ENCODE measurements at regions not wholly inside any gene's neighbourhood (a gene's known extent, or its start where the extent isn't known, plus 50 kb on each side); places are given as distances from the start of the nearest gene placed in this dataset.

DNA sequence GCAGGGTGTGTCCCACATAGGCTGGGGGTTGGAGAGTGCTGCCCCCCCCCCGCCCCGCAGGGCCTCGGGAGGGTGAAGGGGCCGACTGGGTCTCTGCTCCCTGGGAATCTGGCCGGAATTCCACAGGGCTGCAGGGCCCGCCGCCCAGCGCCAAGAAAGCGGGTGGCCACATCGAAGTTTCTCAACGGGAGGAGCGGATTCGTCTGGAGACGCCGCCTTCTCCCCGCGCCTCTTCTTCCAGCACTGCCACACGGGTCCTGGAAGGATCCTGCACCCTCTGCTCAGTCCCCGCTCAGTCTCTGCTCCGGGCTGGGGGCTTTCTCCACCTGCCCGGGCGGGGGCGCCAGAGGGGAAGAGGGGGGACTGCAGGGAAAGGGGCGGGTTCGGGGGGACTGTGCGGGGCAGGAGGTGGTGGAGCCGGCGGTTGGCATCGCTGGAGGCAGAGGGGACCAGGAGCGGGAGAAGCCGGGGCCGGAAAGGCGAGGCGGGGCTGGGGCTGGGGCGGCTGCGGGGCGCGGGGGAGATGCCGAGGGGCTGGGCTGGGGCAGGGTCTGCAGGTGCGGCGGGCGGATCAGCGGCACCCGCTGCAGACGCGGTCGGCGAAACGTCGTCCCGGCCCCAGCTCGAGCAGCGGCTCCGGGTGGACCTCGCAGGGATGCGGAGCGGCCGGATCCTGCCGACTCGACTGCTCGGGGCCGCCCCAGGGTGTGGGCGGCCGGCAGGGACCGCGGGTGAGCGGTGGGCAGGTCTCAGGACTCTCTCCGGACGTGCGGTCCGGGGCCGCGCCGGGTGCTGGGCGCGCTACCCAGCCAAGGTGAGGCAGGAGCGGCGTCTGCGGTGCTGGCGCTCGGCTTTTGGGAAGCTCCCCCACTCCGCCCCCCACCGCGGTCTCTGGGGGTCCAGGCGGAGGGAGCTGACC is 811.4 kb upstream of the TMEM132C start:
- TF ChIP-seq, protein P1, sequence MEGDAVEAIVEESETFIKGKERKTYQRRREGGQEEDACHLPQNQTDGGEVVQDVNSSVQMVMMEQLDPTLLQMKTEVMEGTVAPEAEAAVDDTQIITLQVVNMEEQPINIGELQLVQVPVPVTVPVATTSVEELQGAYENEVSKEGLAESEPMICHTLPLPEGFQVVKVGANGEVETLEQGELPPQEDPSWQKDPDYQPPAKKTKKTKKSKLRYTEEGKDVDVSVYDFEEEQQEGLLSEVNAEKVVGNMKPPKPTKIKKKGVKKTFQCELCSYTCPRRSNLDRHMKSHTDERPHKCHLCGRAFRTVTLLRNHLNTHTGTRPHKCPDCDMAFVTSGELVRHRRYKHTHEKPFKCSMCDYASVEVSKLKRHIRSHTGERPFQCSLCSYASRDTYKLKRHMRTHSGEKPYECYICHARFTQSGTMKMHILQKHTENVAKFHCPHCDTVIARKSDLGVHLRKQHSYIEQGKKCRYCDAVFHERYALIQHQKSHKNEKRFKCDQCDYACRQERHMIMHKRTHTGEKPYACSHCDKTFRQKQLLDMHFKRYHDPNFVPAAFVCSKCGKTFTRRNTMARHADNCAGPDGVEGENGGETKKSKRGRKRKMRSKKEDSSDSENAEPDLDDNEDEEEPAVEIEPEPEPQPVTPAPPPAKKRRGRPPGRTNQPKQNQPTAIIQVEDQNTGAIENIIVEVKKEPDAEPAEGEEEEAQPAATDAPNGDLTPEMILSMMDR (IDR thresholded peaks at IDR 0.05), result no peak
- no peak for TF ChIP-seq EZH2 (IDR thresholded peaks at IDR 0.05; ENCODE audit: borderline replicate concordance, insufficient read depth, low read depth, low read length, poor library complexity, severe bottlenecking)

All from B cell (primary cell).